COLO668 (cell line): ENCODE measurements at regions not wholly inside any gene's neighbourhood (a gene's known extent, or its start where the extent isn't known, plus 50 kb on each side); places are given as distances from the start of the nearest gene placed in this dataset.

Experiments
- DNase-seq: peaks from one replicate; lab custom pipeline; 2025; ENCODE audit not compliant: unreplicated experiment; lab: John Stamatoyannopoulos, UW

DNA sequence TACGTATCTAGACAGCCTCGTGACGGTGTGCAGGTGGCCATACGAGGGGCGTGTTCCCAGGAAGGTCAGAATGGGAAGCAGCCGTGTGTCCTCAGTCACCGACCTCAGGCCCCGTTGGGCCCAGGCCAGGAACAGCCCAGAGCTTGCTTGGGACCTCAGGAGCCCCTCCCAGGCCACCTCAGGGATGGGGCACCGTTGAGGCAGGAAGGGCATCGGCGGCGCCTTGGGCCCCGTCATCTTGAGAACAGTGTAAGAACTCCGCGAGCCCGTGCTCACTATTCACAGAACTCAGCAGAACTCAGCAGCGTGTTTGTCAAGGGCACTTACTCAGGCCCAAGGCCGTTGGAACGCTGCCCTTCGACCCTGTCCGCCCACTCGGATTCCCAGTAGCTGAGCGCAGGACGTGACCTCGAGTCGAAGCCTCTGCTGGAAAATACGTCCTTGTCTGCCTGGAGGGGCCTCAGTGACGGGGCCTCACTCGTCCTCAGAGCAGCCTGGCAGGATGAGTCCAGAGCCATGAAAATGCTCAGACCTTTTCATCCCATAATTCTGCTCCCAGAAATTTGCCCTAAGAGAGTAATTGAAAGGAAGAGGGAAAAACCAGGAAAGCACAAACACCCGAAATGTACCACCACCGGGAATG is 1134.8 kb downstream of the BRD1 start:
- DNase-seq = no peak

DNA sequence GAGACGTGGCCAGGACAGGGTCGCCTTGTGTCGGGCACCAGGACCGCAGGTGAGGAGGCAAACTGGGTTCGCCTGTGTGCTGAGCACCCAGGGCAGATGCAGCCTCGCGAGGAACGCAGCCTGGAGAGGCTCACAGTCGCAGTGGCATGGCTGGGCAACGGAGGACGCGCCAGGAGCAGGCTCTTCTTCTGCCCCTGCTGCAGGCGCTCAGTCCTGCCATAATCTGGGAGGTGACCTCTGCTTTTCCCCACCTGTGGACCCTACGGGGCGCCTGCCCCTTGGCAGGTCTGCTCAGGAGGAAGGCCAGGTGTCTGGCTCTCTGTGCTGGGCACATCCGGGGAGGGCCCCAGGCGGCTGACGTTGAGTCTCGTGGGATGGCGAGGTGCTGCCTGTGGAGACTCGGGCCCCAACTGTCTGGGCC is 1136.2 kb downstream of the BRD1 start:
- DNase-seq = no peak

DNA sequence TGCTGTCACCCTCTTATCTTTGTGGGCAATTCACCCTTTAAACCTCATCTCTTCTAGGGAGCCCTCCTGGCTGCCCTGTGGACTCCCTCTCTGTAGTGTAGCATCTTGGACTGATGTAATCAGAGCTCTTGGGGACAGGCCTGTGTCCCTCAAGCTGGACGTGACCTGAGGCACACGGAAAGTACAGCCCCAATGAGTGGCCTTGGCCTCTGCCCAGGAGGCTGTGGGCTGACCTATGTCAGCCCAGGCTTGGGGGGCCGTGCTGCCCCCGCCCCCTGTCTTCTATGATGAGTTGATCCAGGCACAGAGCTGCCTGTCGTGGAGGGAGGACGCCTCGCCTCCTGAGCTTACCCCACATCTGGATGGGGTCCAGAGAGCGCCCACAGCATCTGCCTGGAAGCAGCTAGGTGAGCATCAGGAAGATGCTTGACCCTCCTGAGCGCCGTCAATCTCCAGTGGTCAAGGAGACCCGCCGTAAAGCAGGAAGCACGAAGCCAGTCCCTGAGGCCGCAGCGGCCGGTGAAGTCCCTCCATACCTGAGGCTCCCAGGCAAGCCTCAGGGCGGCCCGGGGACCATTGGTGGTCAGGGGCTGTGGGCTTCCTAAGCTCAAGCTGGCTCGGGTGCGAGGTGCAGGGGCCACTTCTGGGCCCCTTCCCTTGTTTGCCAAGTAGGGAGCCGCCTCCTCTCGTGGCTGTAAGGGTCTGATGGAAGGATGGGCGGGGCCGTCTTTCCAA is 1136.9 kb downstream of the BRD1 start:
- no peak for DNase-seq

DNA sequence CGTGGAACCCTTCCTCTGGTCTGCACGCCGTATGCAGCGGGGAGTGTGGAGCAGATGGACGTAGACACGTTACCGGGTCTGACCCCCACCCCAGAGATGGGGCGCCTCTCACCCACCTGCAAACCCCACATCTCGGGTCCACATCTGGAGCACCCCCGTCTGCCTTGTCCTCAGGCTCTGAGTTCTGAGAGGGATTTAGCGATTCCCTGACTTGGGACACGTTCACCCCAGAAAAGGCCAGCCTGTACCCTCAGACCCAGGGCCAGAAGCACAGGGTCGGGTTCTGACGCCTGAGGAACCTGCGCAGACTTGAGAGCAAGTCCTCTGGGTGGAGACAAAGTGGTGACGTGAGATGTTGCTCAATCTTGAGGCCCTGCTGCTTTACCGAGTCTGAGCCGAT is 1138.5 kb downstream of the BRD1 start:
- no peak for DNase-seq

DNA sequence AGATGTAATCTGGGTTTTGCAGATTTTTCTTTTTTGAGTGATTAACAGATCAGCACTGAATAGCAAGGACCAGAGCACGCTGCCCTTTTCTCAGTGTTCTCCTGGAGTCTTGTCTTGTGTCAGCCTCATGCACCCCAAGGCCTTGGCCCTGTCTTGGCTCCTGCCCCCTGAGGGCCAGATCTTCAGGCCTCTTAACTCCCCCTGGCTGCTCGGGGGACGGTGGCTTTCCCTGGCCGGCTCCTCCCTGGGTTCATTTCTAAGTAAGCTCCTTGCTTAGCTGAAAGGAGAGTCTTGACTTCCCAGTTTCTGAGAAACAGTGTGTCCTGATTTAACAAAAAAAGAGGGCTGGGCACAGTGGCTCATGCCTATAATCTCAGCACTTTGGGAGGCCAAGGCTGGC is 1139.3 kb downstream of the BRD1 start:
- DNase-seq = no peak

DNA sequence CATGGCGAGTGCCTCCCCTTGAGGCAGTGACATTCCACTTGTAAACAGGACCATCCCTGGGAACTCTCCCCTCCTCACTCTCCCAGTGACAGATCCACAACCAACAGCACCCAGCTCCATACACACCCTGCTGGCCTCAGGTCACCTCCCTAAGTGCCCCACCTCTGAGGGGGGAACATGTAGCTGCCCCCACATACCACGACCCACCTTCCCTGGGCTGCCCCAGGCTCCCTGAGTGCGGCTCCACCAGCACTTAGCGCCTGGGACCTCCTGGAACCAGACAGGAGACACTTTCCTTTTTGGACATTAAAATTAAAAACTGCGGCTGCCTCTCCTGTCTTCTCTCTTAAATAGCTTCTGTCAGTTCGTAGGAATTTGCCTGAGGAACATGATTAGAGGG is 1140.1 kb downstream of the BRD1 start:
- DNase-seq = no peak

DNA sequence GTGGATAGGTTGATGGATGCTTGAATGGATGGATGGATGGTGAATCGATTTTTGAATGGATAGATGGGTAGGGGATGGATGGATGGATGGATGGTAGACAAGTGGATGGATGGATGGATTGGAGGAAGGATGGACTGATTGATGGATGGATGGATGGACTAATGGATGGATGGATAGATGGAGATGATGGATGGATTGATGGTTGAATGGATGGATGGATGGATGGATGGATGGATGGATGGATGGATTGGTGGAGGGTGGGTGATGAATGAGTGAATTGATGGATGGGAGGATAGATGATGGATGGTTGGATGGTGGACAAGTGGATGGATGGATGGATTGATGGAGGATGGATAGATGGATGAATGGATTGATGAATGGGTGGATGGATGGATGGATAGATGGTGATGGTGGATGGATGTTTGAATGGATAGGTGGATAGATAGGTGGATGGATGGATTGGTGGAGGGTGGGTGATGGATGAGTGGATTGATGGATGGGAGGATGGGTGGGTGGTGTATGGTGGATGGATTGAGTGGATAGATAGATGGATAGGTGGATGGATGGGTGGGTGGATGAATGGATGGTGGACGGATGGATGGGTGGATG is 1140.9 kb downstream of the BRD1 start:
- DNase-seq = no peak

DNA sequence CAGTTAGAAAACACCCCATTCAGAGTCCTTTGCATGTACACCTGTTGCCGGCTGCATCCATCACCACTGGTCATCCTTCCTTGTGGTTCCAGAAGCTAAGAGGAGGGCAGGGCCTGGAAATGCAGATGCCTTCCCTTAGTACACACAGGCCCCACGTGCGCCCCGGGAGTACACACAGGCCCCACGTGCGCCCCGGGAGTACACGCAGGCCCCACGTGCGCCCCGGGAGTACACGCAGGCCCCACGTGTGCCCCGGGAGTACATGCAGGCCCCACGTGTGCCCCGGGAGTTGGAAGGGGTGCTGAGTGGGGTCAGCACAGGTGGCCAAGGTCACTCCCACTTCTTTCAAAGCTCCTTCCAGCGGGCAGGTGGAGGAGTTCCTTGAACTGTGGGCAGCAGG is 1141.9 kb downstream of the BRD1 start:
- no peak for DNase-seq

DNA sequence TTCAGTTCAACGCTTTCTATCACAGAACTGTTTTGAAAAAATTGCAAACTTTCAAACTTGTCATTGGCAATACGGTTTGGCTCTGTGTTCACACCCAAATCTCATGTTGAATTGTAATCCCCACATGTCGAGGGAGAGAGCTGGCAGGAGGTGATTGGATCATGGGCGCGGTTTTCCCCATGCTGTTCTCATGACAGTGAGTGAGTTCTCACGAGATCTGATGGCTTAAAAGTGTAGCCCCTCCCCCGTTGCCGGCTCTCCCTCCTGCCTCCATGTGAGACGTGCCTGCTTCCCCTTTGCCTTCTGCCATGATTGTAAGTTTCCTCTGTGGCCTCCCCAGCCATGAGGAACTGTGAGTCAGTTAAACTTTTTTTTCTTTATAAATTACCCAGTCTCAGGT is 1144.0 kb downstream of the BRD1 start:
- no peak for DNase-seq

DNA sequence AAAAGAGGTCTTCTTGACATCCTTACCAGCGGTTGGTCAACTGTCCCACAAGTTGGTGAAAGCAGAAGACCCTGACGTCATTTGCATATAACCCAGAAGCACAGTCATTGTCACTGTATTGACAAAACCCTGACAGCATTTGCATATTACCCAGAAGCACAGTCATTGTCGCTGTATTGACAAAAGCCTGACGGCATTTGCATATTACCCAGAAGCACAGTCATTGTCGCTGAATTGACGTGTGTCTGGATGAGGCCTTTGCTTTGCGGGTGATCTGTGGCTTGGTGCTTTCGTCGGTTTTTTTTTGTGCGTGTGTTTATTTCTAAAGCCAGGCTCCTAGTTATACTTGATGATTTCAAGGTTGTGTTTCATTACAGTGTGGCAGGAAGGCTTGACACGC is 1145.2 kb downstream of the BRD1 start:
- DNase-seq = no peak

DNA sequence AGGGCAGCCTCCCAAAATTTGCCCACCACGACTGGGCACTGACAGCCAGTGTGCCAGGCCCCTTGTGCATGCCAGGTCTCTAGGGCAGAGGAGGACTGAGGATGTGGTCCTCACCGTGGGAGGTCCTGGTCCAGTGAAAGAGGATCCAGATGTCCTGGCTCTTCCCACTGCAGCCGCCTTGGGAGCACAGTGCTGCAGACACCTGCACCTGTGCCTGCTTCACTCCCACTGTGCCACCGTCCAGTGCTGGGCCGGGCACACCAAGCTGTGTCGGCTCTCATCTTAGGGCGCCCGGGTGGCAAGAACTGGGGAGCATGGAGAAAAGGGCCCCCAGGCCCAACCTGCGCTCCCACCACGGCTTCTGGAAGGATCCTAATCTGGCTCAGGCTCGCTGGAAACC is 1147.1 kb downstream of the BRD1 start:
- DNase-seq = no peak

DNA sequence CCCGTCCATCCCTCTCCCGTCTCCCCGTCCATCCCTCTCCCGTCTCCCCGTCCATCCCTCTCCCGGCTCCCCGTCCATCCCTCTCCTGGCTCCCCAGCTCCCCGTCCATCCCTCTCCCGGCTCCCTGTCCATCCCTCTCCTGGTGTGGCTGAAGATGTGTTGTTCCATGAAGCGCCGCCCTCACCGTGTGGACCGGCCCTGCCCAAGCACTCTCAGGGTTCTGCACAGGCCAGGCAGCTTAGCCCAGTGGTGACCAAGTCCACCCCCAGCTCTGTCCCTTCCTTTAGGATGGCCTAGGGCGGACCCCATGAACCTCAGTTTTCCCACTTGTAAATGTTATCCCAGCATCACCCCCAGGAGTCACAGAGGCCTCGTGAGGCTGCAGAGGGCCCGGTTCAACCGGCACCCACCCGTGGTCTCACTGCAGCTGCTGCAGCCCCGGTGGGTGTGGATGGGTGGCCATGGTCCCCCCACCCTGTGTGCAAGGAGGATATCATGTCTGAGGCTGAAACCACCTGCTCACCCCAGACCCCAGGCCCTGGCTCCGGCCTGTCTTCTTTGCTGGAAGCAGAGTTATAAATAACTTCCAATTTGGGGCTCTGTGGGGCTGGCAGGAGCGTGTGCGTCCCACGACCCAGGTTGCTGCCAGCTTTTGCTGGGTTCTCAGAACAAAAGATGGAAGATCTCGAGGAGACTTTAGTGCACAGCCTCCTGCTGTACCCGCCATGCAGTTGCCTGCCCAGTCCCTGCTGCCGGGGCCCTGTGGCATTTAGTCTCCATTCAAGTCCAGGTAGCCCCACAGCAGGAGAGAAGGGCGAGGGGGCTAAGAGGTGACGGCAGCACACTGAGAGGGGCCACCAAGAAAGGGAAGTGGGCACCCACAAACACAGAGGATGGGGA is 1147.8 kb downstream of the BRD1 start:
- no peak for DNase-seq

DNA sequence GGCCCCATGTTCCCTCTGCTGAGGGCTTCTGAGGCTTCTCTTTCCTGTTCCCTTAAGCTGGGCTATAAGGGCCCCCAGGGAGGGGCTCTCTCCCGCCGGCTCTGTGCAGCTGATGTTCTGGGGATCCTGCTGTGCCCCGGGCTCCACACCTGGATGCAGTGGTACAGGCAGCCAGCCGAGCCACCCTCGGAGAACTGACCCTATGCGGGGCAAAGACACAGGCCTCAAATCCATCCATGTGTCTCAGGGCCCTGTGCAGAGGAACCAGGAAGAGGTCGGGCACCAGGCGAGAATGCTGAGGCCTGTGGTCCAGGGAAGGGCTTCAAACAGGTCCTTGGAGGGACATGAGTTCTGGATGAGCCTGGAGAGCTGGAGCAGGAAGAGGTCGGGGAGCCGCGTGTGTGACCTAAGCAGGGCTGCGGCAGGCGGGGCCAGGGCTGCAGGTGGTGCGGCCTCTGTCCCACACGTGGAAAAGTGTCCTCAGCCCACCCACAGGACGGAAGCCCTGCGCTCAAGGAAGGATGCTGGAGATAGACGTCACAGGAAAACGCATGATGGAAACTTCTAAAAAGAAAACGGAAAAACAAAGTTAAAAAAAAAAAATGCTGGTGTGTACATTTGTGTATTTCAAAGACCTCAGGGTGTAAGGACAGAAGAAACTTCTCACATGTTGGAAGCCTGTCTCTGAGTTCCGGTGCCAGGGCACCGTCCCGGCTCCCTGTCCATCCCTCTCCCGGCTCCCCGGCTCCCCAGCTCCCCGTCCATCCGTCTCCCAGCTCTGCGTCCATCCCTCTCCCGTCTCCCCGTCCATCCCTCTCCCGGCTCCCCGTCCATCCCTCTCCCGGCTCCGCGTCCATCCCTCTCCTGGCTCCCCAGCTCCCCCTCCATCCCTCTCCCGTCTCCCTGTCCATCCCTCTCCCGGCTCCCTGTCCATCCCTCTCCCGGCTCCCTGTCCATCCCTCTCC is 1149.2 kb downstream of the BRD1 start:
- DNase-seq = no peak

DNA sequence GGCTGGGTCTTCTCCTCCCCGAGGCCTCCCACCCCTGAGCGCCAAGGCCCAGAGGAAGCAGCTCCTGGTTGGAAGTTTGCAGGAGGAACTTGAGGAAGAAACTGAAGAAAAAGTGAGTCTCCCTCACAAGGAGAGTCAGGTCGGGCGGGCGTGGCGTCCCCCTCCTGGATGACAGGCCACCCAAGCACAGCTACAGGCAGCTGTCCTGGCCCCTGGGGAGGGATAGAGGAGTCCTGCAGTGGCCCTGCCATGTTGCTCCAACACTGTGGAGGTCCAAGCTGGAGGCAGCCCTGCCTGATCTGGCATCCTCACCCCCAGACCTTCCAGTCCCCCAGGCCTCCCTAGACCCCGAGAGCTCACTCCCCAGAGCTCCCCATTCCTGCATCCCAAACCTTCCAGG is 1150.1 kb downstream of the BRD1 start:
- no peak for DNase-seq

DNA sequence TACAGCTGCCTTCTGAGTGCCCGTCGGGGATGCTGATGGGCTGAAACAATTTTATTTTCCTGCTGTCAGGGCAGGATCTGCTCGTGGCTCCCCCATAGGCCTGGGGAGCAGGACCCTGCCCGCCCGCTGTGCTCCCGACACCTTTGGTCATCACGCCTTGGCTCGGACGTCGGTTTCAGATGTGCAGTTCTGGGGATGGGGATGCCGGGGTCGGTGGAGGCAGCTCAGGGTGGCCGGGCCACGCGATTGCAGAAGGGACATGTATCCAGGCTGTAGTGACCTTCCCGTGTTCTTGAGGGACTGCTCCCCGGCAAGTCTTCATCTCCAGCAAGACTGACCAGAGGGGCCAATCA is 1150.5 kb downstream of the BRD1 start:
- DNase-seq = no peak

DNA sequence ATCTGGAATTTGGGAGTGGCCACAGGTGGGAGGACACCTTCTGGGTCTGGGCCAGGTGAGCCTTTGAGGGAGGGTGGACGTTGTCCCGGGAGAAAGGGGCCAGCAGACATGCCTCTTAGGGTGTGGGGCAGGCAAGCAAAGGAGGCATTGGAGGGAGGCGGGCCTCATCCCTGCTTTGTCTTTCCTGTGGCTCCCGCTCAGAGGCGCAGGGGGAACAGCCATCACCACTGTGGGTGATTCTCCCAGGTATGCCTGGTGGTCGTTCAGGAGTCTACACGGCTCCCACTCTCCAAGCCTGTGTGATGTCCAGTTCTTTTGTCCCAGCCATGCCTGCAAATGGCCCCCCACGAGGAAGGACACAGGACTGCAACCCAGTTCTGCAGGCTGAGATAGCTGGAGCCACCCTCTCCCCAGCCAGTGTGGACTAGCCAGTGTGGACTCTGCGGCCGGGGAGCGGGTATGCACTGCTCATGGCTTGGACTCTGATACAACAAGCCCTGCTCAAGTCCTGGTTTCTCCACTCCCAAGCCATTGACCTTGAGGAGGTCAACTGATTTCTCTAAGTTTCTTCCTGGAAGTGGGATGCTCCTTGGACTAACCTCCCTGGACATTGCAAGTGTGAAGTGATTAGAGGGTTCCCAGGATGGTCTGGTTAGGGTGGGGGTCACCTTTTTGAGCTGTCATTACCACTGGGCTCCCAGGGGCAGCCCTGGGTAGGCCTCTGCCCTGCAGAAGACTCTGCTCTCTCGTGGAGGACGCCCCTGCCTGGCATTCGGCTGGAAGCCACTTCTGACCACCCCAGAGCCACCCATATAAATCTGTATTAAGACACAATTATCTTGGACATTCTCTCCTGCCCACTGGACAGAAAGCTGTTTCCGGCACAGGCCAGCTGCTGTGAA is 1151.2 kb downstream of the BRD1 start:
- no peak for DNase-seq

DNA sequence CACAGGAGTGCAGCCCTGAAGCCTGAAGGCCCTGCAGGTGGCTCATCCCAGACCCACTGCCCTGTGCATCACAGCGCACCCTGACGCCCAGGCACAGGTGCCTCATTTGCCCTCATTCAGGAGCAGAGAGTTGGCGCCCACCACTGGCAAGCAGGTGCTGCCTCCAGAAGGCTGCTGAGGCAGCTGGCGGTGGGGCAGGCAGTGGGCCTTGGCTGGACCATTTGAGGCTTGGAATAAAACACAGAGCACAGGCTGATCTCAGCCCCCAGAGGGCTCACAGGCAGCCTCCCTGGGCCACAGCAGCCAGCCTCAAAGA is 1151.9 kb downstream of the BRD1 start:
- no peak for DNase-seq

DNA sequence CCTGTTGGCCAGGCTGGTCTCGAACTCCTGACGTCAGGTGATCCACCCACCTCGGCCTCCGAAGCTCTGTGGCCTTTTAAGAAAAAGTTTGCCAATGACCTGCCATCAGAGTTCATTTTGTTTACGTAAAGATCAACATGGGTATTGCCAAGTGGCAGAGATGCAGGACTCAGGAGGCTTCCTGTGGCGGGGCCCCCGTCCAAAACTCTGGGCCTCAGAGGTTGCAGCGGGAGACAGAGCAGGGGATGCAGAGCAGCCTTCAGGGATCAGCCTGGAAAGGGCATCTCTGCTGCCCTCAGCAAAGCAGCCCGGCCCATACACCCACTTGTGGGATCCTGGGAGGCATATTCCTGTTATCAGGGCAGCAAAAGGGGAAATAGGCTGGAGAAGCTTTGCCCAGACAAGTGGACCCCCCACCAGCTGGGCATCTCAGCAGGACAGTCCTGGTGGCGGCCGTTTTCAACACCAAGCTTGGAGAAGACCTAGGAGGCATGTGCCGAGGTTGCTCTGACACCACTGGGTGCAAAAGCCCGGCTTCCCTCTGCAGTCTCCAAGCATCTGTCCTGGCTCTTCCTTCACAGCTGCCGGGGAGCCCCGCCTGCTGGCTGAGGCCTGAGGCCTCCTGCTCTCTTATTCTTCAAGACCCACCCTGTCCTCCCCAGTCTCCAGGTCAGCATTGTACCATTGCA is 1152.4 kb downstream of the BRD1 start:
- no peak for DNase-seq
